Thoracic aorta (tissue), 2 donors: ENCODE measurements at regions not wholly inside any gene's neighbourhood (a gene's known extent, or its start where the extent isn't known, plus 50 kb on each side); places are given as distances from the start of the nearest gene placed in this dataset.
"Not testable (repeated sequence)": the region's sequence is repeated elsewhere in the genome, so short reads cannot be mapped to it uniquely, and the experiment has no call there.

Experiments
- ATAC-seq: fragments of 150-250 bp; one replicate; pipeline ENCODE4 v1.8.0; 2017; ENCODE audit warnings: low read depth; ENCODE audit not compliant: insufficient number of reproducible peaks, low FRiP score
- DNase-seq: peaks from one replicate; pipeline ENCODE4 v3.0.0-alpha.2; 2020; ENCODE audit warnings: low spot score
- H3K27ac ChIP-seq, 2 donors: fragments of 200-600 bp; sonication (generic); 1 replicate in 1 of 2; 2 replicates in 1 of 2; pipeline ENCODE4 v1.5.1; 2016; ENCODE audit warnings: mild to moderate bottlenecking in 2 of 2, moderate library complexity in 2 of 2
- H3K27me3 ChIP-seq: fragments of 200-600 bp; sonication (generic); replicated peaks from 2 replicates; pipeline ENCODE4 v1.6.0; 2016; ENCODE audit warnings: mild to moderate bottlenecking; ENCODE audit not compliant: insufficient read depth
- H3K36me3 ChIP-seq: fragments of 200-600 bp; sonication (generic); one replicate; pipeline ENCODE4 v1.5.1; 2016
- H3K4me1 ChIP-seq, 2 donors: fragments of 200-600 bp; sonication (generic); 1 replicate in 1 of 2; 2 replicates in 1 of 2; pipeline versions ENCODE4 v1.5.1 to v1.6.0; 2016; ENCODE audit warnings: low read depth in 2 of 2, mild to moderate bottlenecking in 1 of 2; ENCODE audit not compliant: control insufficient read depth in 1 of 2
- H3K4me3 ChIP-seq: fragments of 200-600 bp; sonication (generic); 2 replicates; pipeline ENCODE4 v1.5.1; 2016; ENCODE audit warnings: mild to moderate bottlenecking
- H3K9me3 ChIP-seq: fragments of 200-600 bp; sonication (generic); 2 replicates; pipeline ENCODE4 v1.5.1; 2016
- TF ChIP-seq, protein P1 (sequence below): fragments of 200-600 bp; sonication (generic); IDR thresholded peaks from one replicate; pipeline ENCODE4 v1.5.1; 2019; ENCODE audit warnings: antibody characterized with exemption

DNA sequence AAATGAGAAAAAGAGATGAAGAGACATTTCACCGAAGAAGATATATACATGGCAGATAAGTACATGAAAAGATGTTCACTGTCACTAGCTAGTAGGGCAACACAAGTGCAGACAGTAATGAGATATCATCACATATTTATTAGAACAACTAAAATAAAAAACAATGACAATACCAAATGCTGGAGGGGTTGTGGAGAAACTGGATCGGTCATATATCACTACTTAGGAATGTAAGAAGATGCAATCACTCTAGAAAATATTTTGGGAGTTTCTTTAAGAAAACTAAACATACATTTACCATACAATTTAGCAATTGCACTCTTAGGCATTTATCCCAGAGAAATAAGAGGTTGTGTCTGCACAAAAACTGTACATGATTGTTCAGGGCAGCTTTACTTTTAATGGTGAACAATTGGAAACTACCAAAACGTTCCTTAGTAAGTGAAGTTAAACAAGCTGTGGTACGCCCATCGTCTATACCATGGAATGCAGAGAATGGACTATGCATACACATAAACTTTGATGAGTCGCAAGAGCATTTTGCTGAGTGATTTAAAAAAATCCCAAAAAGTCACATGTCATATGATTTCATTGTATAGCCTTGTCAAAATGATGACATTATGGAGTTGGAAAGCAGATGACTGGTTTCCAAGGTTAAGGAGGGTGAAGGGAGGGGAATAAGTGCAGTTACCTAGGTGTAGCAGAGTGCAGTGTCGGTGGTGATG lies 149.0 kb upstream of the UBE3A start:
- peaks cover 8% of the 10 kb centered on the region for H3K9me3 ChIP-seq
- H3K4me1 ChIP-seq, result no peaks in the 10 kb centered on the region
- DNase-seq, result no peak
- ATAC-seq, result no peak
- no peak overlapping the region for H3K27ac ChIP-seq
- H3K27me3 ChIP-seq, result no peaks in the 10 kb centered on the region
- H3K36me3 ChIP-seq, result no peaks in the 10 kb centered on the region
- TF ChIP-seq, protein P1, sequence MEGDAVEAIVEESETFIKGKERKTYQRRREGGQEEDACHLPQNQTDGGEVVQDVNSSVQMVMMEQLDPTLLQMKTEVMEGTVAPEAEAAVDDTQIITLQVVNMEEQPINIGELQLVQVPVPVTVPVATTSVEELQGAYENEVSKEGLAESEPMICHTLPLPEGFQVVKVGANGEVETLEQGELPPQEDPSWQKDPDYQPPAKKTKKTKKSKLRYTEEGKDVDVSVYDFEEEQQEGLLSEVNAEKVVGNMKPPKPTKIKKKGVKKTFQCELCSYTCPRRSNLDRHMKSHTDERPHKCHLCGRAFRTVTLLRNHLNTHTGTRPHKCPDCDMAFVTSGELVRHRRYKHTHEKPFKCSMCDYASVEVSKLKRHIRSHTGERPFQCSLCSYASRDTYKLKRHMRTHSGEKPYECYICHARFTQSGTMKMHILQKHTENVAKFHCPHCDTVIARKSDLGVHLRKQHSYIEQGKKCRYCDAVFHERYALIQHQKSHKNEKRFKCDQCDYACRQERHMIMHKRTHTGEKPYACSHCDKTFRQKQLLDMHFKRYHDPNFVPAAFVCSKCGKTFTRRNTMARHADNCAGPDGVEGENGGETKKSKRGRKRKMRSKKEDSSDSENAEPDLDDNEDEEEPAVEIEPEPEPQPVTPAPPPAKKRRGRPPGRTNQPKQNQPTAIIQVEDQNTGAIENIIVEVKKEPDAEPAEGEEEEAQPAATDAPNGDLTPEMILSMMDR, result no peak
- no peak overlapping the region for H3K4me3 ChIP-seq

DNA sequence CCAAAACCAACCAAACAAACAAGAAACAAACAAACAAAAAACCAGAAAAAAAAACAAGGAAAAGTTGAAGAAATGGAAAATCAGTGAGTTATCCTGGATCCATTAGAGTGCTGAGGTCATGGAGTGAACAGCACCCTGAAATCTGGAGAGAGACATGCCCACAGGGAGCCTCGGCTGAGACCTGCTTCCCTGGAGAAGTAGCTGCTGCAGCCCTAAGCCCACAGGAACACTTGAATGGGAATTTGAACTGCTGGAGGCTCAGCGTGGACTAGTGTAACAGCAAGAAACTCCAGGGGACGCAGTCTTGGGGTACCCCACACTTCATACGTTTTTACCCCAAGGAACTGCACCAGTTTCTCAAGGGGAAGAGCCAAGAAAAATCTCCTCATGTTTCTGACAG lies 144.1 kb upstream of the UBE3A start:
- Histone ChIP-seq H3K4me3 (no peak overlapping the region), H3K4me1 (no peaks in the 10 kb centered on the region), H3K36me3 (no peaks in the 10 kb centered on the region), H3K9me3 (peaks cover 8% of the 10 kb centered on the region), H3K27me3 (no peaks in the 10 kb centered on the region), H3K27ac (no peak overlapping the region)
- ATAC-seq (no peak), DNase-seq (no peak)
- TF ChIP-seq, protein P1, result no peak

DNA sequence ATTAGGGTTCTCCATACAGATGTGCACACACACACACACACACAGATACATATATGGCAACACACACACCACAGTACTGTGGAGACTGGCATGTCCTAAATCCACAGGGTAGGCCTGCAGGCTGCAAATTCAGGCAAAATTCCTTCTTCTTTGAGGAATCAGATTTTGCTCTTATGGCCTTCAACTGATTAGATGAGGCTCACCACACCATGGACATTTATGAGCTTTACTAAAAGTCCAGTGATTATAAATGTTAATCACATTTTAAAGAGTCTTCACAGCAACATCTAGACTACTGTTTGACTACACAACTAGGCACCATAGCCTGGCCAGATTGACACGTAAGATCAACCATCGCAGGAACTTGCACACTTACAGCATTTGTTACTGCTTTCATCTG lies 140.3 kb upstream of the UBE3A start:
- no peaks in the 10 kb centered on the region for H3K9me3 ChIP-seq
- no peak overlapping the region for H3K4me3 ChIP-seq
- no peak overlapping the region for H3K27ac ChIP-seq
- ATAC-seq (no peak), DNase-seq (no peak)
- H3K27me3 ChIP-seq, result no peaks in the 10 kb centered on the region
- H3K36me3 ChIP-seq, result no peaks in the 10 kb centered on the region
- H3K4me1 ChIP-seq, result peaks cover 0 to 1% of the 10 kb centered on the region in 2 donors
- TF ChIP-seq, protein P1, result no peak

DNA sequence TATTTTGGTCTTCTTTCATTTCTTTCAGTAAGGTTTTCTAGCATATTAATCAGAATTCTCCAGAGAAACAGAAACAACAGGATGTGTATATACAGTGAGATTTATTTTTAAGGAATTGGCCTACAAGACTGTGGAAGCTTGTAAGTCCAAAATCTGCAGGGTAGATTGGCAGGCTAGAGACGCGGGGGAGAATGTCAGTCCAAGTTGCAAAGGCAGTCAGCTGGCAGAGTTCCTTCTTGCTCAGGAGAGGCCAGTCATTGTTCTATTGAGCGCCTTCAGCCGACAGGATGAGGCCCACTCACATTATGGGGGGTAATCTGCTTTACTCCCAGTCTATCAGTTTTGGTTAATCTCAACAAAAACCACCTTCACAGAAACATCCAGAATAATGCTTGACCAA lies 133.4 kb upstream of the UBE3A start:
- Histone ChIP-seq H3K27me3 (no peaks in the 10 kb centered on the region), H3K4me1 (peaks cover 24 to 64% of the 10 kb centered on the region in 2 donors), H3K27ac (peak overlapping the region; percentile 45 to 48), H3K36me3 (no peaks in the 10 kb centered on the region), H3K4me3 (no peak overlapping the region), H3K9me3 (no peaks in the 10 kb centered on the region)
- no peak for DNase-seq
- TF ChIP-seq, protein P1, result no peak
- no peak for ATAC-seq

DNA sequence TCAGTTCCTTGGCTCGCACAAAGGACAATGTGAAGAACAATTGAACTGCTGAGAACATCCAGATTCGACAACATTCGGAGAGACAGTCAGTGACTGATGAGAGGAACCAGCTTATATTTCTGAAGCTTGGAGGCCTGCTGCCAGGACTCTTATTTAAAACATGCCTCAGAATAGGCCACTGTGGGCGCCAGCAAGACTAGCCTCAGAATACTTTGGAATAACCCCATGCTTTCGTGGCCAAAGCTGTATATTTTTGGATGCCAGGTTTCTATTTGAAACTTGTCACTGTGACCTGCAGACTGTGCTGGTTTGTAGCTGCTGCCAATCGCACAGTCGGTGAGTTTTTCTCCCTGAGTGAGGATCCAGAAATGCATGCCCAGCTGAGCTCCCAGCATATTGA lies 129.9 kb upstream of the UBE3A start:
- ATAC-seq (peak; percentile 64), DNase-seq (peak; percentile 26)
- Histone ChIP-seq H3K4me3 (peak overlapping the region; percentile 8), H3K27ac (peak overlapping the region; percentile 70 to 76), H3K9me3 (no peaks in the 10 kb centered on the region), H3K4me1 (peaks cover 24 to 93% of the 10 kb centered on the region in 2 donors), H3K36me3 (no peaks in the 10 kb centered on the region), H3K27me3 (no peaks in the 10 kb centered on the region)
- TF ChIP-seq, protein P1, result no peak

DNA sequence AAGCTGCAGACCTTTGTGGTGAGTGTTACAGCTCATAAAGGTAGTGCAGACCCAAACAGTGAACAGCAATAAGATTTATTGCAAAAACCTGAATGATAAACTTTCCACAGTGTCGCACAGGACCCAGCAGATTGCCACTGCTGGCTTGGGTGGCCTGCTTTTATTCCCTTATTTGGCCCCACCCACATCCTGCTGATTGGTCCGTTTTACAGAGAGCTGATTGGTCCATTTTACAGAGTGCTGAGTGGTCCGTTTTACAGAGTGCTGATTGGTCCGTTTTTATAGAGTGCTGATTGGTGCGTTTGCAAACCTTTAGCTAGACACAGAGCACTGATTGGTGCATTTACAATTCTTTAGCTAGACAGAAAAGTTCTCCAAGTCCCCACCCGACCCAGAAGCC lies 127.7 kb upstream of the UBE3A start:
- not testable (repeated sequence) for DNase-seq, ATAC-seq, H3K36me3 ChIP-seq, H3K27ac ChIP-seq, H3K9me3 ChIP-seq, H3K4me3 ChIP-seq, H3K27me3 ChIP-seq
- peaks cover 27 to 77% of the 10 kb centered on the region in 2 donors for H3K4me1 ChIP-seq
